ENCODE measurements at regions not wholly inside any gene's neighbourhood (a gene's known extent, or its start where the extent isn't known, plus 50 kb on each side); places are given as distances from the start of the nearest gene placed in this dataset.

- TF ChIP-seq CEBPZ (IDR thresholded peaks at IDR 0.05; ENCODE audit: low read depth, low read length) (no peak), MEF2B (IDR thresholded peaks at IDR 0.05; ENCODE audit: partially characterized antibody, poor library complexity, severe bottlenecking) (peak; percentile 35), CREB1 (IDR thresholded peaks at IDR 0.05; ENCODE audit: low read depth) (no peak), MTA2 (IDR thresholded peaks at IDR 0.05; ENCODE audit: low read depth) (peak; percentile 80), EP300 (IDR thresholded peaks at IDR 0.05; ENCODE audit: borderline replicate concordance in 1 of 2, control insufficient read depth in 1 of 2, low read depth in 2 of 2, low read length in 2 of 2) (peak; percentile 25 to 34; a peak in 1 of 4 replicates), RELA (IDR thresholded peaks at IDR 0.05; ENCODE audit: borderline replicate concordance, partially characterized antibody) (no peak), WRNIP1 (IDR thresholded peaks at IDR 0.05; ENCODE audit: borderline replicate concordance, low read depth, low read length) (no peak), NR2C1 (IDR thresholded peaks at IDR 0.05) (no peak), TCF12 (IDR thresholded peaks at IDR 0.05; ENCODE audit: low read depth, low read length) (no peak), IRF4 (IDR thresholded peaks at IDR 0.05; ENCODE audit: low read depth, low read length) (0 out of 2 replicates have a peak, but pooled peaks have one; percentile 22), NFXL1 (IDR thresholded peaks at IDR 0.05; ENCODE audit: borderline replicate concordance) (no peak), ETV6 (conservative IDR thresholded peaks at IDR 0.05 in 1 of 2, IDR thresholded peaks at IDR 0.05 in 1 of 2; ENCODE audit: borderline replicate concordance in 1 of 2, low read depth in 1 of 2) (no peak), NR2F1 (conservative IDR thresholded peaks at IDR 0.05) (no peak), EED (IDR thresholded peaks at IDR 0.05; ENCODE audit: low read depth) (0 out of 2 replicates have a peak, but pooled peaks have one; percentile 19), RUNX3 (IDR thresholded peaks at IDR 0.05; ENCODE audit: low read length) (peak; percentile 83), DPF2 (IDR thresholded peaks at IDR 0.05) (peak; percentile 65; the same call in 1 of the 2 replicates), RELB (IDR thresholded peaks at IDR 0.05; ENCODE audit: low read depth) (peak; percentile 71), CBX3 (IDR thresholded peaks at IDR 0.05; ENCODE audit: borderline replicate concordance, low read depth) (no peak), SMC3 (IDR thresholded peaks at IDR 0.05; ENCODE audit: borderline replicate concordance, low read length) (no peak)
- TF ChIP-seq, protein P1, sequence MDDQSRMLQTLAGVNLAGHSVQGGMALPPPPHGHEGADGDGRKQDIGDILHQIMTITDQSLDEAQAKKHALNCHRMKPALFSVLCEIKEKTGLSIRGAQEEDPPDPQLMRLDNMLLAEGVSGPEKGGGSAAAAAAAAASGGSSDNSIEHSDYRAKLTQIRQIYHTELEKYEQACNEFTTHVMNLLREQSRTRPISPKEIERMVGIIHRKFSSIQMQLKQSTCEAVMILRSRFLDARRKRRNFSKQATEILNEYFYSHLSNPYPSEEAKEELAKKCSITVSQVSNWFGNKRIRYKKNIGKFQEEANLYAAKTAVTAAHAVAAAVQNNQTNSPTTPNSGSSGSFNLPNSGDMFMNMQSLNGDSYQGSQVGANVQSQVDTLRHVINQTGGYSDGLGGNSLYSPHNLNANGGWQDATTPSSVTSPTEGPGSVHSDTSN (IDR thresholded peaks at IDR 0.05; ENCODE audit: insufficient replicate concordance, low read depth, low read length), result no peak
Observed at GRCh38 chr10:88076027-88076880, 212.8 kb downstream of the PTEN start (continued).

Data from GM12878 (cell line).